Osteocyte (in vitro differentiated cells): ENCODE measurements at regions not wholly inside any gene's neighbourhood (a gene's known extent, or its start where the extent isn't known, plus 50 kb on each side); places are given as distances from the start of the nearest gene placed in this dataset.

ENCODE experiments used
- DNase-seq: peaks from one replicate; pipeline ENCODE4 v3.0.0; 2021; ENCODE audit warnings: mixed read lengths; ENCODE audit not compliant: unreplicated experiment; ENCODE audit errors: extremely low spot score
- H3K27ac Mint-ChIP-seq: one replicate; pipeline ENCODE4 v1.8.0; 2021; ENCODE audit warnings: mild to moderate bottlenecking, mixed read lengths; ENCODE audit not compliant: unreplicated experiment
- H3K27me3 Mint-ChIP-seq: one replicate; pipeline ENCODE4 v1.8.0; 2021; ENCODE audit warnings: mixed read lengths; ENCODE audit not compliant: unreplicated experiment
- H3K36me3 Mint-ChIP-seq: one replicate; pipeline ENCODE4 v1.8.0; 2021; ENCODE audit warnings: mixed read lengths; ENCODE audit not compliant: unreplicated experiment
- H3K4me1 Mint-ChIP-seq: one replicate; pipeline ENCODE4 v1.8.0; 2021; ENCODE audit warnings: mixed read lengths; ENCODE audit not compliant: unreplicated experiment
- H3K4me3 Mint-ChIP-seq: one replicate; pipeline ENCODE4 v1.8.0; 2021; ENCODE audit warnings: mild to moderate bottlenecking, moderate library complexity, mixed read lengths; ENCODE audit not compliant: unreplicated experiment
- H3K9me3 Mint-ChIP-seq: one replicate; pipeline ENCODE4 v1.8.0; 2021; ENCODE audit warnings: mixed read lengths; ENCODE audit not compliant: unreplicated experiment
- TF ChIP-seq, protein P1 (sequence below): fragments of 200-600 bp; sonication (generic); IDR thresholded peaks from 2 replicates; pipeline ENCODE4 v1.5.0; 2021; ENCODE audit warnings: antibody characterized with exemption, mild to moderate bottlenecking, moderate library complexity

GRCh38 chr4:37002625-37003024 lies 241.9 kb upstream of the NWD2 start:
- TF ChIP-seq, protein P1, sequence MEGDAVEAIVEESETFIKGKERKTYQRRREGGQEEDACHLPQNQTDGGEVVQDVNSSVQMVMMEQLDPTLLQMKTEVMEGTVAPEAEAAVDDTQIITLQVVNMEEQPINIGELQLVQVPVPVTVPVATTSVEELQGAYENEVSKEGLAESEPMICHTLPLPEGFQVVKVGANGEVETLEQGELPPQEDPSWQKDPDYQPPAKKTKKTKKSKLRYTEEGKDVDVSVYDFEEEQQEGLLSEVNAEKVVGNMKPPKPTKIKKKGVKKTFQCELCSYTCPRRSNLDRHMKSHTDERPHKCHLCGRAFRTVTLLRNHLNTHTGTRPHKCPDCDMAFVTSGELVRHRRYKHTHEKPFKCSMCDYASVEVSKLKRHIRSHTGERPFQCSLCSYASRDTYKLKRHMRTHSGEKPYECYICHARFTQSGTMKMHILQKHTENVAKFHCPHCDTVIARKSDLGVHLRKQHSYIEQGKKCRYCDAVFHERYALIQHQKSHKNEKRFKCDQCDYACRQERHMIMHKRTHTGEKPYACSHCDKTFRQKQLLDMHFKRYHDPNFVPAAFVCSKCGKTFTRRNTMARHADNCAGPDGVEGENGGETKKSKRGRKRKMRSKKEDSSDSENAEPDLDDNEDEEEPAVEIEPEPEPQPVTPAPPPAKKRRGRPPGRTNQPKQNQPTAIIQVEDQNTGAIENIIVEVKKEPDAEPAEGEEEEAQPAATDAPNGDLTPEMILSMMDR, result no peak
- Mint-ChIP-seq H3K27ac (no peak overlapping the region), H3K4me1 (no peaks in the 10 kb centered on the region), H3K9me3 (peaks cover 7% of the 10 kb centered on the region), H3K27me3 (no peaks in the 10 kb centered on the region), H3K4me3 (no peak overlapping the region), H3K36me3 (no peaks in the 10 kb centered on the region)
- DNase-seq, result no peak

GRCh38 chr4:37008199-37008598 lies 236.3 kb upstream of the NWD2 start:
- Mint-ChIP-seq H3K27me3 (no peaks in the 10 kb centered on the region), H3K9me3 (peaks cover 24% of the 10 kb centered on the region), H3K36me3 (no peaks in the 10 kb centered on the region), H3K4me3 (no peak overlapping the region), H3K4me1 (peaks cover 10% of the 10 kb centered on the region), H3K27ac (peak overlapping the region; percentile 76)
- no peak for DNase-seq
- TF ChIP-seq, protein P1, result no peak

DNA sequence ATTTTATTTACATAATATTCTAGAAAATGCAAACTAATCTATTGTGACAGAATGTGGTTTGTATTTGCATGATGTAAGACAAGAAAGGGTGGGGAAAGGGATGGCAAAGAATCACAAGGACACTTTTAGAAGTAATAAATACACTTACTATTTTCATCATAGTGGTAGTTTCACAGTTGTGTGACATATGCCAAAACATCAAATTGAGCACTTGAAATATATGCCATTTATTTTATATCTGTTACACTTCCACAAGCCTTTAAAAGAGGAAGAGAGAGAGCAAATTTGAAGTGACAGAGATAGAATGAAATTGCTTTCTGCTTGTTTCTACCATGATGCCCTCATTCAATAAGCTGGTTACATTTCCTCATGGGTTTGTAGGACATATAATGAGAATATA lies 230.0 kb upstream of the NWD2 start:
- DNase-seq, result no peak
- Mint-ChIP-seq H3K9me3 (peaks cover 20% of the 10 kb centered on the region), H3K27ac (no peak overlapping the region), H3K27me3 (no peaks in the 10 kb centered on the region), H3K4me1 (no peaks in the 10 kb centered on the region), H3K4me3 (no peak overlapping the region), H3K36me3 (no peaks in the 10 kb centered on the region)
- TF ChIP-seq, protein P1, result no peak

- H3K4me3 Mint-ChIP-seq, result no peak overlapping the region
- H3K4me1 Mint-ChIP-seq, result no peaks in the 10 kb centered on the region
- no peak for DNase-seq
- peaks cover 16% of the 10 kb centered on the region for H3K9me3 Mint-ChIP-seq
- no peak overlapping the region for H3K27ac Mint-ChIP-seq
- TF ChIP-seq, protein P1, result no peak
- no peaks in the 10 kb centered on the region for H3K27me3 Mint-ChIP-seq
- no peaks in the 10 kb centered on the region for H3K36me3 Mint-ChIP-seq
Measured at GRCh38 chr4:37015391-37015790, 229.2 kb upstream of the NWD2 start.

DNA sequence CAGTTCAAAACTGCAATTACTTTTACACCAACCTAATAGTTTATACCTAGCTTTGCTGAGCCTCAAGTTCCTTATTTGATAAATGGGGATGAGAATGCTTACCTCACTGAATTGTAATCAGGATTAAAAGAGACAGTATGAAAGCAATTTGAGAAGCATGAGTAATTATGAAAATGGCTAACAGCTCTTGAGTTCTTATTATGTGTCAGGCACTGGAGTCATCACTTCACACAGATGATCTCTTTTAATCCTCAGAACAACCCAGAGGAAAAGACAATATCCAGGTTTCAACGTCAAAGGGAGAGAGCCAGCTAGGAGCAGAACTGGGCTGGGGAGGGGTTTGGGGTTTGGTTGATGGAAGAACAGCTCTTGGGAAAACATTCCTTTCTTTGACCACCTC lies 221.0 kb upstream of the NWD2 start:
- H3K4me1 Mint-ChIP-seq, result no peaks in the 10 kb centered on the region
- no peak overlapping the region for H3K4me3 Mint-ChIP-seq
- H3K27ac Mint-ChIP-seq, result no peak overlapping the region
- H3K27me3 Mint-ChIP-seq, result no peaks in the 10 kb centered on the region
- DNase-seq, result no peak
- TF ChIP-seq, protein P1, result no peak
- no peaks in the 10 kb centered on the region for H3K36me3 Mint-ChIP-seq
- H3K9me3 Mint-ChIP-seq, result peaks cover 8% of the 10 kb centered on the region
